Stimulated activated CD8-positive, alpha-beta memory T cell treated with anti-CD3 and anti-CD28 coated beads, Interleukin-7, amount 100 ng/mL, for 24 hours (primary cell): ENCODE measurements at regions not wholly inside any gene's neighbourhood (a gene's known extent, or its start where the extent isn't known, plus 50 kb on each side); places are given as distances from the start of the nearest gene placed in this dataset.

Experiments used
- DNase-seq: peaks from one replicate; pipeline ENCODE4 v3.0.0-alpha.2; 2020; ENCODE audit warnings: low read depth

GRCh38 chr5:124230456-124230855 is 516.0 kb downstream of the ZNF608 start:
- no peak for DNase-seq

GRCh38 chr5:124229352-124229751 is 517.1 kb downstream of the ZNF608 start:
- no peak for DNase-seq

GRCh38 chr5:124227914-124228313 is 518.5 kb downstream of the ZNF608 start:
- DNase-seq = no peak

GRCh38 chr5:124220418-124220817 is 526.0 kb downstream of the ZNF608 start:
- no peak for DNase-seq

- no peak for DNase-seq
Measured at GRCh38 chr5:124212934-124213333, 533.5 kb downstream of the ZNF608 start.

GRCh38 chr5:124210111-124210910 is 536.1 kb downstream of the ZNF608 start:
- DNase-seq = no peak

GRCh38 chr5:124207118-124207517 is 539.3 kb downstream of the ZNF608 start:
- no peak for DNase-seq

GRCh38 chr5:124206540-124206939 is 539.9 kb downstream of the ZNF608 start:
- DNase-seq = no peak

GRCh38 chr5:124203303-124203702 is 543.1 kb downstream of the ZNF608 start:
- DNase-seq = no peak

GRCh38 chr5:124200381-124200780 is 546.1 kb downstream of the ZNF608 start:
- DNase-seq = no peak

- no peak for DNase-seq
Measured at GRCh38 chr5:124199893-124200292, 546.5 kb downstream of the ZNF608 start.

- no peak for DNase-seq
Measured at GRCh38 chr5:124195411-124195810, 551.0 kb downstream of the ZNF608 start.

GRCh38 chr5:124194282-124194681 is 552.2 kb downstream of the ZNF608 start:
- no peak for DNase-seq

- DNase-seq = no peak
Measured at GRCh38 chr5:124193371-124193789, 553.1 kb downstream of the ZNF608 start.

GRCh38 chr5:124192716-124193115 is 553.7 kb downstream of the ZNF608 start:
- DNase-seq = no peak

- DNase-seq = no peak
Measured at GRCh38 chr5:124185716-124186115, 560.7 kb downstream of the ZNF608 start.

- DNase-seq = no peak
Measured at GRCh38 chr5:124182133-124182532, 564.3 kb downstream of the ZNF608 start.

GRCh38 chr5:124180875-124181461 is 565.5 kb downstream of the ZNF608 start:
- no peak for DNase-seq

- no peak for DNase-seq
Measured at GRCh38 chr5:124180299-124180874, 566.1 kb downstream of the ZNF608 start.

- DNase-seq = no peak
Measured at GRCh38 chr5:124179819-124180218, 566.6 kb downstream of the ZNF608 start.

- no peak for DNase-seq
Measured at GRCh38 chr5:124178050-124178449, 568.4 kb downstream of the ZNF608 start.

- no peak for DNase-seq
Measured at GRCh38 chr5:124176692-124177091, 569.7 kb downstream of the ZNF608 start.

- no peak for DNase-seq
Measured at GRCh38 chr5:124173386-124173785, 573.1 kb downstream of the ZNF608 start.
